ENCODE measurements at regions not wholly inside any gene's neighbourhood (a gene's known extent, or its start where the extent isn't known, plus 50 kb on each side); places are given as distances from the start of the nearest gene placed in this dataset.

GRCh38 chr15:91593653-91594052, 259.9 kb upstream of the SLCO3A1 start (continued):
- TF ChIP-seq, protein P1, sequence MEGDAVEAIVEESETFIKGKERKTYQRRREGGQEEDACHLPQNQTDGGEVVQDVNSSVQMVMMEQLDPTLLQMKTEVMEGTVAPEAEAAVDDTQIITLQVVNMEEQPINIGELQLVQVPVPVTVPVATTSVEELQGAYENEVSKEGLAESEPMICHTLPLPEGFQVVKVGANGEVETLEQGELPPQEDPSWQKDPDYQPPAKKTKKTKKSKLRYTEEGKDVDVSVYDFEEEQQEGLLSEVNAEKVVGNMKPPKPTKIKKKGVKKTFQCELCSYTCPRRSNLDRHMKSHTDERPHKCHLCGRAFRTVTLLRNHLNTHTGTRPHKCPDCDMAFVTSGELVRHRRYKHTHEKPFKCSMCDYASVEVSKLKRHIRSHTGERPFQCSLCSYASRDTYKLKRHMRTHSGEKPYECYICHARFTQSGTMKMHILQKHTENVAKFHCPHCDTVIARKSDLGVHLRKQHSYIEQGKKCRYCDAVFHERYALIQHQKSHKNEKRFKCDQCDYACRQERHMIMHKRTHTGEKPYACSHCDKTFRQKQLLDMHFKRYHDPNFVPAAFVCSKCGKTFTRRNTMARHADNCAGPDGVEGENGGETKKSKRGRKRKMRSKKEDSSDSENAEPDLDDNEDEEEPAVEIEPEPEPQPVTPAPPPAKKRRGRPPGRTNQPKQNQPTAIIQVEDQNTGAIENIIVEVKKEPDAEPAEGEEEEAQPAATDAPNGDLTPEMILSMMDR (conservative IDR thresholded peaks at IDR 0.05; ENCODE audit: low read depth in 2 of 2): no peak
- TF ChIP-seq NANOG (IDR thresholded peaks at IDR 0.05; ENCODE audit: borderline replicate concordance) (no peak), JUNB (IDR thresholded peaks at IDR 0.05; ENCODE audit: unreplicated experiment) (no peak)

GRCh38 chr15:91599261-91599660, 254.2 kb upstream of the SLCO3A1 start:
- H3K36me3 ChIP-seq (ENCODE audit: insufficient read depth): no peaks in the 10 kb centered on the region
- H3K36me3 Mint-ChIP-seq (ENCODE audit: low read depth): no peaks in the 10 kb centered on the region
- H3K9me3 Mint-ChIP-seq: no peaks in the 10 kb centered on the region
- no peaks in the 10 kb centered on the region for H3K4me1 ChIP-seq (ENCODE audit: insufficient read depth)
- H3K27ac ChIP-seq (ENCODE audit: low read depth): no peak overlapping the region
- no peak overlapping the region for H2AFZ ChIP-seq
- no peak overlapping the region for H3K4me2 ChIP-seq
- no peaks in the 10 kb centered on the region for H3K27me3 ChIP-seq (ENCODE audit: insufficient read depth)
- no peaks in the 10 kb centered on the region for H3K4me1 Mint-ChIP-seq
- H3K27me3 Mint-ChIP-seq (ENCODE audit: insufficient read depth, low read depth, poor library complexity): no peaks in the 10 kb centered on the region
- no peak overlapping the region for H3K4me3 Mint-ChIP-seq
- H3K9me2 ChIP-seq (ENCODE audit: insufficient read depth): peaks cover 3% of the 10 kb centered on the region; the same call in 1 of the 2 replicates
- DNase-seq (ENCODE audit: low spot score) (no peak), ATAC-seq (no peak)
- no peaks in the 10 kb centered on the region for H3K79me2 ChIP-seq (replicated peaks; ENCODE audit: insufficient read depth)
- H3K27ac Mint-ChIP-seq: no peak overlapping the region
- H3F3A ChIP-seq (replicated peaks; ENCODE audit: low read depth): no peaks in the 10 kb centered on the region
- H4K20me1 ChIP-seq (replicated peaks; ENCODE audit: insufficient read depth): no peaks in the 10 kb centered on the region
- no peak overlapping the region for H3K4me3 ChIP-seq
- no peak for TF ChIP-seq POLR2AphosphoS5 (IDR thresholded peaks at IDR 0.05; ENCODE audit: low read depth)
- TF ChIP-seq, protein P1 (conservative IDR thresholded peaks at IDR 0.05; ENCODE audit: low read depth in 2 of 2): no peak
- no peak for TF ChIP-seq ZNF114 (CRISPR knock-in tag; IDR thresholded peaks at IDR 0.05)
- TF ChIP-seq EZH2phosphoT487 (IDR thresholded peaks at IDR 0.05; ENCODE audit: unreplicated experiment): no peak
- TF ChIP-seq EZH2 (IDR thresholded peaks at IDR 0.05; ENCODE audit: low read depth, unreplicated experiment): no peak
- TF ChIP-seq, protein P2, sequence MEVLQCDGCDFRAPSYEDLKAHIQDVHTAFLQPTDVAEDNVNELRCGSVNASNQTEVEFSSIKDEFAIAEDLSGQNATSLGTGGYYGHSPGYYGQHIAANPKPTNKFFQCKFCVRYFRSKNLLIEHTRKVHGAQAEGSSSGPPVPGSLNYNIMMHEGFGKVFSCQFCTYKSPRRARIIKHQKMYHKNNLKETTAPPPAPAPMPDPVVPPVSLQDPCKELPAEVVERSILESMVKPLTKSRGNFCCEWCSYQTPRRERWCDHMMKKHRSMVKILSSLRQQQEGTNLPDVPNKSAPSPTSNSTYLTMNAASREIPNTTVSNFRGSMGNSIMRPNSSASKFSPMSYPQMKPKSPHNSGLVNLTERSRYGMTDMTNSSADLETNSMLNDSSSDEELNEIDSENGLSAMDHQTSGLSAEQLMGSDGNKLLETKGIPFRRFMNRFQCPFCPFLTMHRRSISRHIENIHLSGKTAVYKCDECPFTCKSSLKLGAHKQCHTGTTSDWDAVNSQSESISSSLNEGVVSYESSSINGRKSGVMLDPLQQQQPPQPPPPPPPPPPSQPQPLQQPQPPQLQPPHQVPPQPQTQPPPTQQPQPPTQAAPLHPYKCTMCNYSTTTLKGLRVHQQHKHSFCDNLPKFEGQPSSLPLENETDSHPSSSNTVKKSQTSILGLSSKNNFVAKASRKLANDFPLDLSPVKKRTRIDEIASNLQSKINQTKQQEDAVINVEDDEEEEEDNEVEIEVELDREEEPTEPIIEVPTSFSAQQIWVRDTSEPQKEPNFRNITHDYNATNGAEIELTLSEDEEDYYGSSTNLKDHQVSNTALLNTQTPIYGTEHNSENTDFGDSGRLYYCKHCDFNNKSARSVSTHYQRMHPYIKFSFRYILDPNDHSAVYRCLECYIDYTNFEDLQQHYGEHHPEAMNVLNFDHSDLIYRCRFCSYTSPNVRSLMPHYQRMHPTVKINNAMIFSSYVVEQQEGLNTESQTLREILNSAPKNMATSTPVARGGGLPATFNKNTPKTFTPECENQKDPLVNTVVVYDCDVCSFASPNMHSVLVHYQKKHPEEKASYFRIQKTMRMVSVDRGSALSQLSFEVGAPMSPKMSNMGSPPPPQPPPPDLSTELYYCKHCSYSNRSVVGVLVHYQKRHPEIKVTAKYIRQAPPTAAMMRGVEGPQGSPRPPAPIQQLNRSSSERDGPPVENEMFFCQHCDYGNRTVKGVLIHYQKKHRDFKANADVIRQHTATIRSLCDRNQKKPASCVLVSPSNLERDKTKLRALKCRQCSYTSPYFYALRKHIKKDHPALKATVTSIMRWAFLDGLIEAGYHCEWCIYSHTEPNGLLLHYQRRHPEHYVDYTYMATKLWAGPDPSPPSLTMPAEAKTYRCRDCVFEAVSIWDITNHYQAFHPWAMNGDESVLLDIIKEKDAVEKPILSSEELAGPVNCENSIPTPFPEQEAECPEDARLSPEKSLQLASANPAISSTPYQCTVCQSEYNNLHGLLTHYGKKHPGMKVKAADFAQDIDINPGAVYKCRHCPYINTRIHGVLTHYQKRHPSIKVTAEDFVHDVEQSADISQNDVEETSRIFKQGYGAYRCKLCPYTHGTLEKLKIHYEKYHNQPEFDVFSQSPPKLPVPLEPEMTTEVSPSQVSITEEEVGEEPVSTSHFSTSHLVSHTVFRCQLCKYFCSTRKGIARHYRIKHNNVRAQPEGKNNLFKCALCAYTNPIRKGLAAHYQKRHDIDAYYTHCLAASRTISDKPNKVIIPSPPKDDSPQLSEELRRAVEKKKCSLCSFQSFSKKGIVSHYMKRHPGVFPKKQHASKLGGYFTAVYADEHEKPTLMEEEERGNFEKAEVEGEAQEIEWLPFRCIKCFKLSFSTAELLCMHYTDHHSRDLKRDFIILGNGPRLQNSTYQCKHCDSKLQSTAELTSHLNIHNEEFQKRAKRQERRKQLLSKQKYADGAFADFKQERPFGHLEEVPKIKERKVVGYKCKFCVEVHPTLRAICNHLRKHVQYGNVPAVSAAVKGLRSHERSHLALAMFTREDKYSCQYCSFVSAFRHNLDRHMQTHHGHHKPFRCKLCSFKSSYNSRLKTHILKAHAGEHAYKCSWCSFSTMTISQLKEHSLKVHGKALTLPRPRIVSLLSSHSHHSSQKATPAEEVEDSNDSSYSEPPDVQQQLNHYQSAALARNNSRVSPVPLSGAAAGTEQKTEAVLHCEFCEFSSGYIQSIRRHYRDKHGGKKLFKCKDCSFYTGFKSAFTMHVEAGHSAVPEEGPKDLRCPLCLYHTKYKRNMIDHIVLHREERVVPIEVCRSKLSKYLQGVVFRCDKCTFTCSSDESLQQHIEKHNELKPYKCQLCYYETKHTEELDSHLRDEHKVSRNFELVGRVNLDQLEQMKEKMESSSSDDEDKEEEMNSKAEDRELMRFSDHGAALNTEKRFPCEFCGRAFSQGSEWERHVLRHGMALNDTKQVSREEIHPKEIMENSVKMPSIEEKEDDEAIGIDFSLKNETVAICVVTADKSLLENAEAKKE (CRISPR knock-in tag; IDR thresholded peaks at IDR 0.05): no peak
- TF ChIP-seq ZNF331 (CRISPR knock-in tag; IDR thresholded peaks at IDR 0.05; ENCODE audit: low read depth): no peak
- no peak for TF ChIP-seq STAT1 (IDR thresholded peaks at IDR 0.05; ENCODE audit: unreplicated experiment)
- TF ChIP-seq, protein P3, sequence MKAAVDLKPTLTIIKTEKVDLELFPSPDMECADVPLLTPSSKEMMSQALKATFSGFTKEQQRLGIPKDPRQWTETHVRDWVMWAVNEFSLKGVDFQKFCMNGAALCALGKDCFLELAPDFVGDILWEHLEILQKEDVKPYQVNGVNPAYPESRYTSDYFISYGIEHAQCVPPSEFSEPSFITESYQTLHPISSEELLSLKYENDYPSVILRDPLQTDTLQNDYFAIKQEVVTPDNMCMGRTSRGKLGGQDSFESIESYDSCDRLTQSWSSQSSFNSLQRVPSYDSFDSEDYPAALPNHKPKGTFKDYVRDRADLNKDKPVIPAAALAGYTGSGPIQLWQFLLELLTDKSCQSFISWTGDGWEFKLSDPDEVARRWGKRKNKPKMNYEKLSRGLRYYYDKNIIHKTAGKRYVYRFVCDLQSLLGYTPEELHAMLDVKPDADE (IDR thresholded peaks at IDR 0.05): no peak
- TF ChIP-seq JUNB (IDR thresholded peaks at IDR 0.05; ENCODE audit: unreplicated experiment): no peak
- no peak for TF ChIP-seq CREB1 (CRISPR knock-in tag; IDR thresholded peaks at IDR 0.05; ENCODE audit: low read depth)
- no peak for TF ChIP-seq NANOG (IDR thresholded peaks at IDR 0.05; ENCODE audit: borderline replicate concordance)
